ENCODE measurements at regions not wholly inside any gene's neighbourhood (a gene's known extent, or its start where the extent isn't known, plus 50 kb on each side); places are given as distances from the start of the nearest gene placed in this dataset.
A peak's percentile ranks its signal among the peaks of the same experiment; 100 is the strongest.

DNA sequence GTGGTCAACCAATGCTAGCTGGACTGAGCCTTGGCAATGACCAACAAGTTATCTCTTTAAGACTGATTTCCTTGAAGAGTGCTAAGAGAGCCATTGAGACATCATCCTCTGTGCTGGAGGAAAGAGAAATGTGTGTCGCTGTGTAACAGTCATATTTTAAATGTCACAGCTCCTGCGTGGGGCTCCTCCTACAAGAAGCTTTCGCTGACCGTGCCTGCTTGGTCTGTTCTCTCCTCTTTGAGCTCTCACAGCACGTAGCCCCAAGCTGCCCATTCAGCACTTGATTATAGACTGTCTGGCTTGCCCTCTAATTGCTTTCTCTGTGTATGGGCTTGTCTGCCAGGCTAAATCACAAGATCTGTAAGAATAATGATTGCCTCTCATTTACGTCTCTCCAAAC, 221.3 kb downstream of the FOXD2 start:
- TF ChIP-seq, protein P1, sequence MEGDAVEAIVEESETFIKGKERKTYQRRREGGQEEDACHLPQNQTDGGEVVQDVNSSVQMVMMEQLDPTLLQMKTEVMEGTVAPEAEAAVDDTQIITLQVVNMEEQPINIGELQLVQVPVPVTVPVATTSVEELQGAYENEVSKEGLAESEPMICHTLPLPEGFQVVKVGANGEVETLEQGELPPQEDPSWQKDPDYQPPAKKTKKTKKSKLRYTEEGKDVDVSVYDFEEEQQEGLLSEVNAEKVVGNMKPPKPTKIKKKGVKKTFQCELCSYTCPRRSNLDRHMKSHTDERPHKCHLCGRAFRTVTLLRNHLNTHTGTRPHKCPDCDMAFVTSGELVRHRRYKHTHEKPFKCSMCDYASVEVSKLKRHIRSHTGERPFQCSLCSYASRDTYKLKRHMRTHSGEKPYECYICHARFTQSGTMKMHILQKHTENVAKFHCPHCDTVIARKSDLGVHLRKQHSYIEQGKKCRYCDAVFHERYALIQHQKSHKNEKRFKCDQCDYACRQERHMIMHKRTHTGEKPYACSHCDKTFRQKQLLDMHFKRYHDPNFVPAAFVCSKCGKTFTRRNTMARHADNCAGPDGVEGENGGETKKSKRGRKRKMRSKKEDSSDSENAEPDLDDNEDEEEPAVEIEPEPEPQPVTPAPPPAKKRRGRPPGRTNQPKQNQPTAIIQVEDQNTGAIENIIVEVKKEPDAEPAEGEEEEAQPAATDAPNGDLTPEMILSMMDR (IDR thresholded peaks at IDR 0.05): no peak
- Histone ChIP-seq H3K4me3 (no peak overlapping the region), H3K9me3 (no peaks in the 10 kb centered on the region), H3K27me3 (no peaks in the 10 kb centered on the region), H3K27ac (peak overlapping the region; percentile 90 to 93), H3K4me1 (peaks cover 0 to 56% (median 36%) of the 10 kb centered on the region in 4 donors), H3K36me3 (no peaks in the 10 kb centered on the region)
- peak; percentile 11 to 39 for DNase-seq
- intact Hi-C loops (cut with DNase I; ENCODE audit: low total_unique reads): no loop called here

- Histone ChIP-seq H3K36me3 (no peaks in the 10 kb centered on the region), H3K27me3 (no peaks in the 10 kb centered on the region), H3K27ac (no peak overlapping the region), H3K4me3 (no peak overlapping the region), H3K4me1 (peaks cover 0 to 41% (median 25%) of the 10 kb centered on the region in 4 donors), H3K9me3 (no peaks in the 10 kb centered on the region)
- no peak for DNase-seq
- intact Hi-C loops (cut with DNase I; ENCODE audit: low total_unique reads): no loop called here
- TF ChIP-seq, protein P1 (IDR thresholded peaks at IDR 0.05): no peak
Observed at GRCh38 chr1:47660622-47661021, 222.8 kb downstream of the FOXD2 start.

DNA sequence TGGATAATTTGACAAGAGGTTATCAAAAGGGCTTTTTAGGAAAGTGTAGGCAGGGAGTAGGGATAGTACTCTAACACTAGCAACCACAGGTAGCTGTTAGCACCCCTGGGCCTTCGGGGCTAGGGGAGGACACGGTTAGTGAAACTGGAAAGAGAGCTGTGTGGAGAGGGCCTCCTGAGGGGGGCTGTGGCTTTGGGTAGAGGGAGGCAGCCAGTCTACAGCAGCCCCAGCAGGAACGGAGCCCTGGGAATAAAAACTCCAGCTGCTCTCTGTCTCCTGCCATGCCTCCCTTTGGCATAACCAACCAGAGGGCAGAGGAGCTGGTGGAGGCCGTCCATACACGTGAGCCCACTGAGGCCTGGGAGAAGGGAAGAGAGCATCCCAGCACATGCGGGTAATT, 223.2 kb downstream of the FOXD2 start:
- peak in 1 of 2 donors; percentile 32 for DNase-seq
- no peak overlapping the region for H3K4me3 ChIP-seq
- TF ChIP-seq, protein P1 (IDR thresholded peaks at IDR 0.05): no peak
- no peak overlapping the region for H3K27ac ChIP-seq
- intact Hi-C loops (cut with DNase I; ENCODE audit: low total_unique reads): no loop called here
- H3K9me3 ChIP-seq: no peaks in the 10 kb centered on the region
- H3K27me3 ChIP-seq: no peaks in the 10 kb centered on the region
- peaks cover 0 to 37% (median 20%) of the 10 kb centered on the region in 4 donors for H3K4me1 ChIP-seq
- H3K36me3 ChIP-seq: no peaks in the 10 kb centered on the region

DNA sequence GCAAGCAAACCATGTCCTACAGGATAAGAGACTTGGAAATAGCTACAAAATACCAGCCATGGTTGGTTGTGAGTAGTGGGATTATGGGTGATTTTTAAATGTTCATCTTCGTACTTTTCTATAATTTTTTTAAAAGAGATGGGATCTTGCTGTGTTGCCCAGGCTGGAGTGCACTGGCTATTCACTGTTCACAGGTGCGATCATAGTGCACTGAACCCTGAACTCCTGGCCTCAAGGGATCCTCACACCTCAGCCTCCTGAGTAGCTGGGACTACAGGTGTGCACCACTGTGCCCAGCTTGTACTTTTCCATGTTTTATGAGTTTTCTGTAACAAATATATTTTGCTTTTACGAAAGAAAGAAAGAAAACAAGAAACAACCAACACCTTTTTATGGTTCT, 224.2 kb downstream of the FOXD2 start:
- H3K9me3 ChIP-seq: no peaks in the 10 kb centered on the region
- no peaks in the 10 kb centered on the region for H3K27me3 ChIP-seq
- no peak for DNase-seq
- no peak overlapping the region for H3K4me3 ChIP-seq
- TF ChIP-seq, protein P1 (IDR thresholded peaks at IDR 0.05): no peak
- H3K27ac ChIP-seq: no peak overlapping the region
- intact Hi-C loops (cut with DNase I; ENCODE audit: low total_unique reads): no loop called here
- peaks cover 0 to 28% (median 14%) of the 10 kb centered on the region in 4 donors for H3K4me1 ChIP-seq
- H3K36me3 ChIP-seq: no peaks in the 10 kb centered on the region

DNA sequence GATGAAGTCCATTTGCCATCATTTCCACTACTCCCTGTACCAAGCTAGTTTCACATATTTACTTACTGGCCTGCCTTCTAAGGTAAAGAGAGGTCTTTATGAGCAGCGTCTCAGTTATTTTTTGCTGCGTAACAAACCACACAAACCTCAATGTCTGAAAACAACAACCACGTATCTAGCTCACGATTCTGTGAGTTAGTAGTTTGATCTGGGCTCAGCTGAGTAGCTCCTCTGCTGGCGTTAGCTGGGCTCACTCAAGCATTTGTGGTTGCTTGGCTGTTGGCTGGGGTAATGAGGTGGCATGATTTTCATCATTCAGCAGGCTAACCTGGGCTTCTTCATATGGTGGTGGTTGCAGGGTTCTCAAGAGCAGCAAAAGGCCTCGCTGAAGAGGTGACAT, 225.4 kb downstream of the FOXD2 start:
- H3K4me1 ChIP-seq: peaks cover 0 to 18% (median 5%) of the 10 kb centered on the region in 4 donors
- intact Hi-C loops (cut with DNase I; ENCODE audit: low total_unique reads): no loop called here

More for the DNA sequence above, 225.4 kb downstream of the FOXD2 start:
- no peaks in the 10 kb centered on the region for H3K27me3 ChIP-seq
- no peaks in the 10 kb centered on the region for H3K9me3 ChIP-seq
- no peaks in the 10 kb centered on the region for H3K36me3 ChIP-seq
- TF ChIP-seq, protein P1 (IDR thresholded peaks at IDR 0.05): no peak
- H3K27ac ChIP-seq: no peak overlapping the region
- DNase-seq: peak; percentile 0 to 37
- H3K4me3 ChIP-seq: no peak overlapping the region
